ENCODE measurements at regions not wholly inside any gene's neighbourhood (a gene's known extent, or its start where the extent isn't known, plus 50 kb on each side); places are given as distances from the start of the nearest gene placed in this dataset.

DNA sequence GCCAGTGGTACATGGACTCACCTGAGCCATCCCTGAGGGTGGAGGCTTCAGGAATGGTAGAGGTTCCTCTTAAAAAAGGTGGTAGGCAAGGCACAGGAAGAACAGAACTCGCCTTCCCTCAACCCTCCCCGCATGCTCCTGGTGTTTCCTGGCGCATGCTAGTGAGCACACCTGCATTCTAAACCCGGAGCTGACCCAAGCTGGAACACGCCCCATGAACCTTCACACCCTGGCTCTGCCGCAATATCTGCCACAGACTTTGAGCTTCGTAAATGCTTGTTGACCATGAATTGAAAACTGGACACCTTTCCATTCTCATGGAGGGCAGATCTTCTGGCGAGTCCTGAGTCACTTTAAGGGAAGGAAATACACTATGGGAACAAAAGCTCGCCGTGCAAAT, 601.3 kb upstream of the RAB6C start:
- TF ChIP-seq EZH2phosphoT487 (IDR thresholded peaks at IDR 0.05; ENCODE audit: borderline replicate concordance, low read length): no peak
- TF ChIP-seq, protein P1, sequence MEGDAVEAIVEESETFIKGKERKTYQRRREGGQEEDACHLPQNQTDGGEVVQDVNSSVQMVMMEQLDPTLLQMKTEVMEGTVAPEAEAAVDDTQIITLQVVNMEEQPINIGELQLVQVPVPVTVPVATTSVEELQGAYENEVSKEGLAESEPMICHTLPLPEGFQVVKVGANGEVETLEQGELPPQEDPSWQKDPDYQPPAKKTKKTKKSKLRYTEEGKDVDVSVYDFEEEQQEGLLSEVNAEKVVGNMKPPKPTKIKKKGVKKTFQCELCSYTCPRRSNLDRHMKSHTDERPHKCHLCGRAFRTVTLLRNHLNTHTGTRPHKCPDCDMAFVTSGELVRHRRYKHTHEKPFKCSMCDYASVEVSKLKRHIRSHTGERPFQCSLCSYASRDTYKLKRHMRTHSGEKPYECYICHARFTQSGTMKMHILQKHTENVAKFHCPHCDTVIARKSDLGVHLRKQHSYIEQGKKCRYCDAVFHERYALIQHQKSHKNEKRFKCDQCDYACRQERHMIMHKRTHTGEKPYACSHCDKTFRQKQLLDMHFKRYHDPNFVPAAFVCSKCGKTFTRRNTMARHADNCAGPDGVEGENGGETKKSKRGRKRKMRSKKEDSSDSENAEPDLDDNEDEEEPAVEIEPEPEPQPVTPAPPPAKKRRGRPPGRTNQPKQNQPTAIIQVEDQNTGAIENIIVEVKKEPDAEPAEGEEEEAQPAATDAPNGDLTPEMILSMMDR (IDR thresholded peaks at IDR 0.05; ENCODE audit: low read depth, low read length, poor library complexity, severe bottlenecking): no peak
- Histone ChIP-seq H3K4me1 (ENCODE audit: control insufficient read depth, low read length) (no peaks in the 10 kb centered on the region), H3K27ac (ENCODE audit: low read depth, low read length) (no peak overlapping the region), H3K79me2 (ENCODE audit: control insufficient read depth, low read length) (no peaks in the 10 kb centered on the region), H3K4me3 (ENCODE audit: low read length) (no peak overlapping the region), H4K20me1 (ENCODE audit: control insufficient read depth, insufficient read depth, low read depth, low read length) (no peaks in the 10 kb centered on the region), H3K9me2 (replicated peaks; ENCODE audit: control insufficient read depth, low read length) (no peaks in the 10 kb centered on the region), H3F3A (ENCODE audit: control insufficient read depth, insufficient read depth) (no peaks in the 10 kb centered on the region), H3K9me3 (ENCODE audit: control insufficient read depth, insufficient read depth, low read length) (no peaks in the 10 kb centered on the region), H3K36me3 (ENCODE audit: control insufficient read depth, low read length) (no peaks in the 10 kb centered on the region), H3K4me2 (ENCODE audit: low read length) (no peak overlapping the region), H3K27me3 (ENCODE audit: control insufficient read depth, low read length) (no peaks in the 10 kb centered on the region)

DNA sequence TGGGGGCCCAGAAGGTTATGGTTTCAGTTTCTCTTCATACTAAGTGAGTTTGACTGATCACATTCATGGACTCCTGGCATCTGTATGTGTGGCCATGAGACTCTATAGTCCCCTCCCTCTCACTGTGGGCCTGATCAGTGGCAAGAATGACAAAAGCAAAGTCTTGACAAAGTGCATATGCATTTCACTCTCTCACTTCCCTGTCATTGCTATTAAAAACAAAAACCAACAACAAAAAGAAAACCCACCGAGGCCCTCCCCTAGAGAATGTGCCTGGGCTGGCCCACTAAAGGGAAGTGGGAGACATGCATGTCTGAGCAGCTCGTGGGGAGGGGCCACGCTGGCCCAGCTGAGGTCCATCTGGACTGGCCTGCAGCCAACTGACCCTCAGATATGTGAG, 600.1 kb upstream of the RAB6C start:
- Histone ChIP-seq H3K27me3 (ENCODE audit: control insufficient read depth, low read length) (no peaks in the 10 kb centered on the region), H3K4me3 (ENCODE audit: low read length) (no peak overlapping the region)
- TF ChIP-seq, protein P1 (IDR thresholded peaks at IDR 0.05; ENCODE audit: low read depth, low read length, poor library complexity, severe bottlenecking): no peak
- TF ChIP-seq EZH2phosphoT487 (IDR thresholded peaks at IDR 0.05; ENCODE audit: borderline replicate concordance, low read length): no peak

DNA sequence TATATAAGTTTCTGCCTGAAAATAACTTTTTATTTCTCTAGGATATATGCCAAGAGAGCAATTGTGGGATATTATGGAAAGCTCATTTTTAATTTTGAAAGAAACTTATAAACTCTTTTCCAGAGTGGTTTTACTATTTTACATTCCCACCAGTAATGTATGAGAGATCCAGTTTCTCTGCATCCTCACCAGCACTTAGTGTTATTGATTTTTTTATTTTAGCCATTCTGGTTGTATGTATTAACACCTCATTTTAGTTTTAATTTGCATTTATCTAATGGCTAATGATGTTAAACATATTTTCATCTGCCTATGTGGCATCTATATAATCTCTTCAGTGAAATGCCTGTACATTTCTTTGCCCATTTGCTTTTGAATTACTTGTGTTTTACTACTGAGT, 597.7 kb upstream of the RAB6C start:
- no peak overlapping the region for H3K4me2 ChIP-seq (ENCODE audit: low read length)
- TF ChIP-seq, protein P1 (IDR thresholded peaks at IDR 0.05; ENCODE audit: low read depth, low read length, poor library complexity, severe bottlenecking): no peak
- no peak for TF ChIP-seq EZH2phosphoT487 (IDR thresholded peaks at IDR 0.05; ENCODE audit: borderline replicate concordance, low read length)
- H3K36me3 ChIP-seq (ENCODE audit: control insufficient read depth, low read length): no peaks in the 10 kb centered on the region

More for the DNA sequence above, 600.1 kb upstream of the RAB6C start:
- Histone ChIP-seq H3K4me1 (ENCODE audit: control insufficient read depth, low read length) (no peaks in the 10 kb centered on the region), H3K79me2 (ENCODE audit: control insufficient read depth, low read length) (no peaks in the 10 kb centered on the region), H3K9me2 (replicated peaks; ENCODE audit: control insufficient read depth, low read length) (no peaks in the 10 kb centered on the region), H3K4me2 (ENCODE audit: low read length) (no peak overlapping the region), H3K9me3 (ENCODE audit: control insufficient read depth, insufficient read depth, low read length) (no peaks in the 10 kb centered on the region), H4K20me1 (ENCODE audit: control insufficient read depth, insufficient read depth, low read depth, low read length) (no peaks in the 10 kb centered on the region), H3K36me3 (ENCODE audit: control insufficient read depth, low read length) (no peaks in the 10 kb centered on the region), H3F3A (ENCODE audit: control insufficient read depth, insufficient read depth) (no peaks in the 10 kb centered on the region), H3K27ac (ENCODE audit: low read depth, low read length) (no peak overlapping the region)

DNA sequence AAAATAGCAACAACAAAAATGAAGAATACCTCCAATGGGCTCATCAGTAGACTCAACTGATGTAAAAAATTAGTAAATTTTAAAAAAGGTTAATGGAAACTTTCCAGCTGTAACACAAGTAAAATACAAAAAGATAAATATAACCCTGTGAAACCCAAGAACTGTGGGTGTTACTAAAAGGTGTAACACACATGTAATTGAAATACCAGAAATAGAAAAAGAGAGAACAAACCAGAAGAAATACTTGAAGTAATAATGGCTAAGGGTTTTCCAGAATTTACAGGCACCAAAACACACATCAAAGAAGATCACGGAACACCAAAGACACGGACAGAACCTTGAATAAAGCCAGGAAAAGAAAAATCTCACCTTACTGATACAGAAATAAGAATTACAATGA, 590.6 kb upstream of the RAB6C start:
- TF ChIP-seq EZH2phosphoT487 (IDR thresholded peaks at IDR 0.05; ENCODE audit: borderline replicate concordance, low read length): no peak
- TF ChIP-seq, protein P1 (IDR thresholded peaks at IDR 0.05; ENCODE audit: low read depth, low read length, poor library complexity, severe bottlenecking): no peak
- Histone ChIP-seq H3K27me3 (ENCODE audit: control insufficient read depth, low read length) (no peaks in the 10 kb centered on the region), H3K4me2 (ENCODE audit: low read length) (no peak overlapping the region), H3K79me2 (ENCODE audit: control insufficient read depth, low read length) (no peaks in the 10 kb centered on the region), H3K4me1 (ENCODE audit: control insufficient read depth, low read length) (no peaks in the 10 kb centered on the region), H3F3A (ENCODE audit: control insufficient read depth, insufficient read depth) (no peaks in the 10 kb centered on the region), H3K36me3 (ENCODE audit: control insufficient read depth, low read length) (no peaks in the 10 kb centered on the region), H3K9me2 (replicated peaks; ENCODE audit: control insufficient read depth, low read length) (no peaks in the 10 kb centered on the region), H3K9me3 (ENCODE audit: control insufficient read depth, insufficient read depth, low read length) (no peaks in the 10 kb centered on the region), H3K4me3 (ENCODE audit: low read length) (no peak overlapping the region), H3K27ac (ENCODE audit: low read depth, low read length) (no peak overlapping the region), H4K20me1 (ENCODE audit: control insufficient read depth, insufficient read depth, low read depth, low read length) (no peaks in the 10 kb centered on the region)

More for the DNA sequence above, 597.7 kb upstream of the RAB6C start:
- no peak overlapping the region for H3K27ac ChIP-seq (ENCODE audit: low read depth, low read length)
- no peaks in the 10 kb centered on the region for H3K27me3 ChIP-seq (ENCODE audit: control insufficient read depth, low read length)
- H3F3A ChIP-seq (ENCODE audit: control insufficient read depth, insufficient read depth): no peaks in the 10 kb centered on the region
- no peaks in the 10 kb centered on the region for H3K9me3 ChIP-seq (ENCODE audit: control insufficient read depth, insufficient read depth, low read length)
- H3K4me3 ChIP-seq (ENCODE audit: low read length): no peak overlapping the region
- no peaks in the 10 kb centered on the region for H3K79me2 ChIP-seq (ENCODE audit: control insufficient read depth, low read length)
- H3K4me1 ChIP-seq (ENCODE audit: control insufficient read depth, low read length): no peaks in the 10 kb centered on the region
- no peaks in the 10 kb centered on the region for H4K20me1 ChIP-seq (ENCODE audit: control insufficient read depth, insufficient read depth, low read depth, low read length)
- H3K9me2 ChIP-seq (replicated peaks; ENCODE audit: control insufficient read depth, low read length): no peaks in the 10 kb centered on the region

Measured in DOHH2 (cell line).